ENCODE measurements at regions not wholly inside any gene's neighbourhood (a gene's known extent, or its start where the extent isn't known, plus 50 kb on each side); places are given as distances from the start of the nearest gene placed in this dataset.

GRCh38 chr16:62969711-62970318, 933.6 kb upstream of the CDH8 start:
- TF ChIP-seq CTCF (IDR thresholded peaks at IDR 0.05) (no peak), TCF7L2 (IDR thresholded peaks at IDR 0.05; ENCODE audit: low read depth, low read length) (no peak), POLR2AphosphoS5 (IDR thresholded peaks at IDR 0.05; ENCODE audit: low read depth, low read length) (no peak)
